GM10248 (cell line): ENCODE measurements at regions not wholly inside any gene's neighbourhood (a gene's known extent, or its start where the extent isn't known, plus 50 kb on each side); places are given as distances from the start of the nearest gene placed in this dataset.
"Not testable (repeated sequence)": the region's sequence is repeated elsewhere in the genome, so short reads cannot be mapped to it uniquely, and the experiment has no call there.

Experiments
- CTCF ChIA-PET: fragments of 300-600 bp; sonication (Branson Sonifier 250); formaldehyde crosslinking; extraction: SDS; loops from one replicate; lab custom pipeline; 2021; ENCODE audit warnings: antibody characterized with exemption; lab: Yijun Ruan, JAX
- POLR2A ChIA-PET: fragments of 350-650 bp; sonication (Branson Sonifier 250); formaldehyde crosslinking; extraction: SDS; loops from one replicate; lab custom pipeline; 2020; ENCODE audit warnings: antibody characterized with exemption; lab: Yijun Ruan, JAX
- DNase-seq: peaks from one replicate; pipeline ENCODE4 v3.0.0; 2012; ENCODE audit errors: extremely low spot score
- CTCF ChIP-seq: IDR thresholded peaks from 2 replicates; pipeline ENCODE4 v1.5.1; 2012; ENCODE audit warnings: mild to moderate bottlenecking, low read depth; ENCODE audit errors: extremely low read depth, missing control alignments, control extremely low read depth

- ChIA-PET POLR2A (no interaction called here), CTCF (no interaction called here)
- DNase-seq, result no peak
- TF ChIP-seq CTCF, result no peak
Observed at GRCh38 chr3:73255609-73256029, 194.2 kb downstream of the EBLN2 start.

- DNase-seq, result no peak
Observed at GRCh38 chr3:73257186-73257585, 195.7 kb downstream of the EBLN2 start.

GRCh38 chr3:73258057-73258456 is 196.6 kb downstream of the EBLN2 start:
- ChIA-PET POLR2A (no interaction called here), CTCF (no interaction called here)
- TF ChIP-seq CTCF, result no peak
- DNase-seq, result no peak

More at GRCh38 chr3:73257186-73257585, 195.7 kb downstream of the EBLN2 start:
- CTCF ChIA-PET, result interaction anchor here (0.9 to 1.5 kb wide), 2 partner anchors 10 to 171 kb away, joined by 3 read pairs; no protein-coding TSS in a partner anchor
- TF ChIP-seq CTCF, result no peak
- POLR2A ChIA-PET, result no interaction called here

- POLR2A ChIA-PET, result no interaction called here
- TF ChIP-seq CTCF, result no peak
- no peak for DNase-seq
- CTCF ChIA-PET, result interaction anchor here (1.5 kb wide), 1 partner anchor 92 kb away, joined by 3 read pairs; no protein-coding TSS in a partner anchor
Observed at GRCh38 chr3:73259291-73259690, 197.8 kb downstream of the EBLN2 start.

GRCh38 chr3:73259856-73260255 is 198.4 kb downstream of the EBLN2 start:
- ChIA-PET CTCF (interaction anchor here (1.5 kb wide), 1 partner anchor 92 kb away, joined by 3 read pairs; no protein-coding TSS in a partner anchor), POLR2A (no interaction called here)
- no peak for TF ChIP-seq CTCF
- no peak for DNase-seq

GRCh38 chr3:73266558-73266957 is 205.1 kb downstream of the EBLN2 start:
- CTCF ChIA-PET, DNase-seq, POLR2A ChIA-PET: not testable (repeated sequence)

GRCh38 chr3:73269126-73269525 is 207.7 kb downstream of the EBLN2 start:
- POLR2A ChIA-PET, DNase-seq, CTCF ChIA-PET: not testable (repeated sequence)
